ENCODE measurements at regions not wholly inside any gene's neighbourhood (a gene's known extent, or its start where the extent isn't known, plus 50 kb on each side); places are given as distances from the start of the nearest gene placed in this dataset.

GRCh38 chr6:41442800-41443501, 103.2 kb upstream of the FOXP4 start:
- Histone ChIP-seq H3K4me1 (ENCODE audit: low read depth) (peaks cover 7% of the 10 kb centered on the region), H3K9me3 (no peaks in the 10 kb centered on the region), H3K36me3 (ENCODE audit: low read depth) (no peaks in the 10 kb centered on the region), H3K4me3 (no peak overlapping the region)
- TF ChIP-seq CTCF (IDR thresholded peaks at IDR 0.05): peak; percentile 24
- ATAC-seq (peak; percentile 73), DNase-seq (peak in 1 of 3 donors; percentile 32)
- intact Hi-C loops (cut with DNase I, micrococcal nuclease): no loop called here

- TF ChIP-seq CTCF (IDR thresholded peaks at IDR 0.05): no peak
- no peaks in the 10 kb centered on the region for H3K9me3 ChIP-seq
- H3K36me3 ChIP-seq (ENCODE audit: low read depth): no peaks in the 10 kb centered on the region
- H3K4me1 ChIP-seq (ENCODE audit: low read depth): peaks cover 9% of the 10 kb centered on the region
- no peak for DNase-seq
- no peak overlapping the region for H3K4me3 ChIP-seq
- ATAC-seq: no peak
- intact Hi-C loops (cut with DNase I, micrococcal nuclease): no loop called here
Observed at GRCh38 chr6:41443616-41444525, 102.3 kb upstream of the FOXP4 start.

- no peak for TF ChIP-seq CTCF (IDR thresholded peaks at IDR 0.05)
- Histone ChIP-seq H3K9me3 (no peaks in the 10 kb centered on the region), H3K36me3 (ENCODE audit: low read depth) (no peaks in the 10 kb centered on the region), H3K4me1 (ENCODE audit: low read depth) (peaks cover 23% of the 10 kb centered on the region), H3K4me3 (no peak overlapping the region)
- intact Hi-C loops (cut with DNase I, micrococcal nuclease): no loop called here
- ATAC-seq (no peak), DNase-seq (no peak)
Observed at GRCh38 chr6:41445261-41445660, 100.9 kb upstream of the FOXP4 start.

- Histone ChIP-seq H3K4me3 (no peak overlapping the region), H3K4me1 (ENCODE audit: low read depth) (peaks cover 24% of the 10 kb centered on the region), H3K9me3 (no peaks in the 10 kb centered on the region), H3K36me3 (ENCODE audit: low read depth) (no peaks in the 10 kb centered on the region)
- intact Hi-C loops (cut with DNase I, micrococcal nuclease): no loop called here
- ATAC-seq (no peak), DNase-seq (no peak)
- TF ChIP-seq CTCF (IDR thresholded peaks at IDR 0.05): no peak
Observed at GRCh38 chr6:41446132-41446531, 100.0 kb upstream of the FOXP4 start.

GRCh38 chr6:41446907-41447545, 99.2 kb upstream of the FOXP4 start:
- TF ChIP-seq CTCF (IDR thresholded peaks at IDR 0.05): no peak
- no peaks in the 10 kb centered on the region for H3K36me3 ChIP-seq (ENCODE audit: low read depth)
- DNase-seq: no peak
- no peak overlapping the region for H3K4me3 ChIP-seq
- H3K9me3 ChIP-seq: no peaks in the 10 kb centered on the region
- peaks cover 24% of the 10 kb centered on the region for H3K4me1 ChIP-seq (ENCODE audit: low read depth)
- intact Hi-C loops (cut with DNase I, micrococcal nuclease): no loop called here
- no peak for ATAC-seq

Measured in mucosa of descending colon (tissue), 3 donors.